A673 (cell line): ENCODE measurements at regions not wholly inside any gene's neighbourhood (a gene's known extent, or its start where the extent isn't known, plus 50 kb on each side); places are given as distances from the start of the nearest gene placed in this dataset.

Experiments used
- BruUV-seq: library from RNA; stranded (reverse); fragments of 400-500 nt; replicated peaks from 2 replicates; lab custom pipeline; 2021; lab: Mats Ljungman, UMichigan
- CTCF ChIA-PET: fragments of 300-600 bp; sonication (Branson Sonifier 250); formaldehyde crosslinking; loops from one replicate; lab custom pipeline; 2022; ENCODE audit warnings: antibody characterized with exemption; lab: Charles Lee
- POLR2A ChIA-PET: fragments of 300-600 bp; sonication (Branson Sonifier 250); formaldehyde crosslinking; loops from one replicate; lab custom pipeline; 2022; ENCODE audit warnings: antibody characterized with exemption; ENCODE audit not compliant: low non-redundant PET; lab: Charles Lee
- DNase-seq: peaks from one replicate; pipeline ENCODE4 v3.0.0-alpha.2; 2015; ENCODE audit warnings: low spot score
- H3K27ac ChIP-seq: fragments of 200-600 bp; sonication (generic); 2 replicates; pipeline ENCODE4 v1.5.1; 2016; ENCODE audit warnings: mixed run types, low read depth, mild to moderate bottlenecking, mixed read lengths, antibody characterized with exemption, low read length; ENCODE audit not compliant: poor library complexity, severe bottlenecking
- H3K27me3 ChIP-seq: fragments of 200-600 bp; sonication (generic); replicated peaks from 2 replicates; pipeline ENCODE4 v1.6.1; 2017; ENCODE audit warnings: mixed run types, low read depth, mild to moderate bottlenecking, mixed read lengths, antibody characterized with exemption, low read length; ENCODE audit not compliant: insufficient read depth, poor library complexity
- H3K36me3 ChIP-seq: fragments of 200-600 bp; sonication (generic); 2 replicates; pipeline ENCODE4 v1.6.1; 2016; ENCODE audit warnings: mixed run types, mild to moderate bottlenecking, mixed read lengths, antibody characterized with exemption, low read length; ENCODE audit not compliant: insufficient read depth, poor library complexity, severe bottlenecking
- H3K4me1 ChIP-seq: fragments of 200-600 bp; sonication (generic); 2 replicates; pipeline ENCODE4 v1.6.1; 2017; ENCODE audit warnings: mixed run types, mild to moderate bottlenecking, mixed read lengths, antibody characterized with exemption, low read length; ENCODE audit not compliant: insufficient read depth, poor library complexity, severe bottlenecking
- H3K4me3 ChIP-seq: fragments of 200-600 bp; sonication (generic); 2 replicates; pipeline ENCODE4 v1.5.1; 2016; ENCODE audit warnings: low read depth, mixed run types, mild to moderate bottlenecking, mixed read lengths, low read length; ENCODE audit not compliant: poor library complexity, severe bottlenecking
- H3K9me3 ChIP-seq: fragments of 200-600 bp; sonication (generic); 2 replicates; pipeline ENCODE4 v1.6.1; 2016; ENCODE audit warnings: mixed run types, low read depth, mild to moderate bottlenecking, mixed read lengths, antibody characterized with exemption, low read length; ENCODE audit not compliant: poor library complexity, severe bottlenecking
- CTCF ChIP-seq: fragments of 300-800, 200-600 bp; sonication (generic); conservative IDR thresholded peaks from 2 replicates; pipeline ENCODE4 v1.5.1; 2017; ENCODE audit warnings: low read depth, mild to moderate bottlenecking, antibody characterized with exemption, low read length, moderate library complexity, mixed read lengths
- EZH2 ChIP-seq: fragments of 200-600 bp; sonication (generic); IDR thresholded peaks from 2 replicates; pipeline ENCODE4 v1.6.1; 2017; ENCODE audit warnings: borderline replicate concordance, low read depth, mild to moderate bottlenecking, mixed read lengths, antibody characterized with exemption, low read length; ENCODE audit not compliant: poor library complexity, severe bottlenecking
- intact Hi-C: fragments of 100-400 bp; cut with micrococcal nuclease; formaldehyde crosslinking; loops from one replicate; pipeline ENCODE4 v1.10.0; 2022; ENCODE audit not compliant: unreplicated experiment

- Histone ChIP-seq H3K36me3 (no peaks in the 10 kb centered on the region), H3K4me1 (peaks cover 31% of the 10 kb centered on the region), H3K4me3 (no peak overlapping the region), H3K27ac (no peak overlapping the region), H3K27me3 (no peaks in the 10 kb centered on the region), H3K9me3 (no peaks in the 10 kb centered on the region)
- TF ChIP-seq CTCF (peak; percentile 48), EZH2 (no peak)
- no TSS peak for BruUV-seq
- intact Hi-C loops, result loop anchor here (5.0 to 10.0 kb wide), 2 partner anchors 297 to 360 kb away; no protein-coding TSS in a partner anchor
- CTCF ChIA-PET, result interaction anchor here (0.6 kb wide), 1 partner anchor 654 kb away, joined by 3 read pairs; no protein-coding TSS in a partner anchor
- peak; percentile 45 for DNase-seq
- POLR2A ChIA-PET, result no interaction called here
These were observed 1364.4 kb downstream of the STIM2 start for GRCh38 chr4:28225050-28225449.

GRCh38 chr4:28225689-28226353 is 1365.2 kb downstream of the STIM2 start:
- Histone ChIP-seq H3K27me3 (no peaks in the 10 kb centered on the region), H3K27ac (no peak overlapping the region), H3K4me1 (peaks cover 31% of the 10 kb centered on the region), H3K9me3 (no peaks in the 10 kb centered on the region), H3K4me3 (no peak overlapping the region), H3K36me3 (no peaks in the 10 kb centered on the region)
- ChIA-PET POLR2A (no interaction called here), CTCF (interaction anchor here (0.6 kb wide), 1 partner anchor 653 kb away, joined by 3 read pairs; no protein-coding TSS in a partner anchor)
- intact Hi-C loops, result loop anchor here (5.0 to 10.0 kb wide), 2 partner anchors 296 to 361 kb away; no protein-coding TSS in a partner anchor
- peak; percentile 16 for DNase-seq
- BruUV-seq, result no TSS peak
- peak; percentile 34; the same call in 1 of the 2 replicates for TF ChIP-seq CTCF
- TF ChIP-seq EZH2, result no peak

DNA sequence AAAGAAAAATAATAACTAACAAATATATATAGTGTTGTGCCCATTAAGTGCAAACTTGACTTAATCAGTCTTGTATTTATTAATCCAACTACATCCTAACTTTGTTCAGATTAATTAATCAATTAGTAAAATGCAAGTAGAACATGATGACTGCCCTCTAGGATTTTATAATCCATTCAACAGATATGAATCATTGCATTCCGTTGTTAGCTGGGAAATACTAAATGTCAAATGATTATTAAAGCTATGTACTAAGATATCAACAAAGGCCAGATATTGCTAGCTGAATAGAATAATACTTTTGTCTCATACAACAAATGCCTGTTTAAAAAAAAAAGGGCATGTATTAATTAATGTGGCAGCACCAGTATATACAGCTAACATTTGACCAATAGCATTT is 1366.3 kb downstream of the STIM2 start:
- no TSS peak for BruUV-seq
- ChIA-PET POLR2A (no interaction called here), CTCF (interaction anchor here (0.6 kb wide), 1 partner anchor 124 kb away, joined by 9 read pairs; no protein-coding TSS in a partner anchor)
- DNase-seq, result no peak
- Histone ChIP-seq H3K9me3 (no peaks in the 10 kb centered on the region), H3K36me3 (no peaks in the 10 kb centered on the region), H3K4me1 (peaks cover 31% of the 10 kb centered on the region), H3K27ac (no peak overlapping the region), H3K4me3 (no peak overlapping the region), H3K27me3 (no peaks in the 10 kb centered on the region)
- intact Hi-C loops, result loop anchor here (5.0 to 10.0 kb wide), 2 partner anchors 295 to 362 kb away; no protein-coding TSS in a partner anchor
- TF ChIP-seq EZH2 (no peak), CTCF (no peak)
